ENCODE measurements at regions not wholly inside any gene's neighbourhood (a gene's known extent, or its start where the extent isn't known, plus 50 kb on each side); places are given as distances from the start of the nearest gene placed in this dataset.
"Not testable (repeated sequence)": the region's sequence is repeated elsewhere in the genome, so short reads cannot be mapped to it uniquely, and the experiment has no call there.

GRCh38 chr12:90233168-90234100 lies 524.8 kb upstream of the ATP2B1 start:
- in situ Hi-C loops (cut with HindIII; ENCODE audit: low pct_ligation_motif_present, low pct_unique_long_range_greater_than_20kb, low sequenced_read_pairs) = no loop called here
- DNase-seq = no peak

GRCh38 chr12:90229407-90230170 lies 521.0 kb upstream of the ATP2B1 start:
- DNase-seq = no peak
- in situ Hi-C loops (cut with HindIII; ENCODE audit: low pct_ligation_motif_present, low pct_unique_long_range_greater_than_20kb, low sequenced_read_pairs) = no loop called here

- DNase-seq = no peak
- in situ Hi-C loops (cut with HindIII; ENCODE audit: low pct_ligation_motif_present, low pct_unique_long_range_greater_than_20kb, low sequenced_read_pairs) = no loop called here
Measured at GRCh38 chr12:90226211-90226610, 517.6 kb upstream of the ATP2B1 start.

- in situ Hi-C loops (cut with HindIII; ENCODE audit: low pct_ligation_motif_present, low pct_unique_long_range_greater_than_20kb, low sequenced_read_pairs) = no loop called here
- DNase-seq = no peak
Measured at GRCh38 chr12:90216815-90217214, 508.2 kb upstream of the ATP2B1 start.

- in situ Hi-C loops (cut with HindIII; ENCODE audit: low pct_ligation_motif_present, low pct_unique_long_range_greater_than_20kb, low sequenced_read_pairs) = no loop called here
Measured at GRCh38 chr12:90216020-90216552, 507.4 kb upstream of the ATP2B1 start.

GRCh38 chr12:90211017-90211416 lies 502.4 kb upstream of the ATP2B1 start:
- no peak for DNase-seq
- in situ Hi-C loops (cut with HindIII; ENCODE audit: low pct_ligation_motif_present, low pct_unique_long_range_greater_than_20kb, low sequenced_read_pairs) = no loop called here

More at GRCh38 chr12:90216020-90216552, 507.4 kb upstream of the ATP2B1 start:
- no peak for DNase-seq

GRCh38 chr12:90209029-90209428 lies 500.4 kb upstream of the ATP2B1 start:
- DNase-seq = no peak
- in situ Hi-C loops (cut with HindIII; ENCODE audit: low pct_ligation_motif_present, low pct_unique_long_range_greater_than_20kb, low sequenced_read_pairs) = no loop called here

- in situ Hi-C loops (cut with HindIII; ENCODE audit: low pct_ligation_motif_present, low pct_unique_long_range_greater_than_20kb, low sequenced_read_pairs); DNase-seq: not testable (repeated sequence)
Measured at GRCh38 chr12:90208379-90208778, 499.7 kb upstream of the ATP2B1 start.

- in situ Hi-C loops (cut with HindIII; ENCODE audit: low pct_ligation_motif_present, low pct_unique_long_range_greater_than_20kb, low sequenced_read_pairs) = no loop called here
- DNase-seq = no peak
Measured at GRCh38 chr12:90207799-90208198, 499.2 kb upstream of the ATP2B1 start.

GRCh38 chr12:90205165-90205564 lies 496.5 kb upstream of the ATP2B1 start:
- no peak for DNase-seq

GRCh38 chr12:90203556-90203955 lies 494.9 kb upstream of the ATP2B1 start:
- in situ Hi-C loops (cut with HindIII; ENCODE audit: low pct_ligation_motif_present, low pct_unique_long_range_greater_than_20kb, low sequenced_read_pairs) = no loop called here
- DNase-seq = no peak

More at GRCh38 chr12:90205165-90205564, 496.5 kb upstream of the ATP2B1 start:
- in situ Hi-C loops (cut with HindIII; ENCODE audit: low pct_ligation_motif_present, low pct_unique_long_range_greater_than_20kb, low sequenced_read_pairs) = no loop called here

- in situ Hi-C loops (cut with HindIII; ENCODE audit: low pct_ligation_motif_present, low pct_unique_long_range_greater_than_20kb, low sequenced_read_pairs) = no loop called here
- DNase-seq = no peak
Measured at GRCh38 chr12:90199006-90199405, 490.4 kb upstream of the ATP2B1 start.

- DNase-seq = no peak
- in situ Hi-C loops (cut with HindIII; ENCODE audit: low pct_ligation_motif_present, low pct_unique_long_range_greater_than_20kb, low sequenced_read_pairs) = no loop called here
Measured at GRCh38 chr12:90193500-90193899, 484.9 kb upstream of the ATP2B1 start.

GRCh38 chr12:90188857-90189256 lies 480.2 kb upstream of the ATP2B1 start:
- in situ Hi-C loops (cut with HindIII; ENCODE audit: low pct_ligation_motif_present, low pct_unique_long_range_greater_than_20kb, low sequenced_read_pairs) = no loop called here
- no peak for DNase-seq

GRCh38 chr12:90183201-90183600 lies 474.6 kb upstream of the ATP2B1 start:
- in situ Hi-C loops (cut with HindIII; ENCODE audit: low pct_ligation_motif_present, low pct_unique_long_range_greater_than_20kb, low sequenced_read_pairs) = no loop called here
- DNase-seq = no peak

- in situ Hi-C loops (cut with HindIII; ENCODE audit: low pct_ligation_motif_present, low pct_unique_long_range_greater_than_20kb, low sequenced_read_pairs) = no loop called here
- DNase-seq = no peak
Measured at GRCh38 chr12:90181216-90181615, 472.6 kb upstream of the ATP2B1 start.

- no peak for DNase-seq
- in situ Hi-C loops (cut with HindIII; ENCODE audit: low pct_ligation_motif_present, low pct_unique_long_range_greater_than_20kb, low sequenced_read_pairs) = no loop called here
Measured at GRCh38 chr12:90174956-90175355, 466.3 kb upstream of the ATP2B1 start.

- in situ Hi-C loops (cut with HindIII; ENCODE audit: low pct_ligation_motif_present, low pct_unique_long_range_greater_than_20kb, low sequenced_read_pairs) = no loop called here
Measured at GRCh38 chr12:90174198-90174510, 465.5 kb upstream of the ATP2B1 start.

GRCh38 chr12:90173499-90174197 lies 465.0 kb upstream of the ATP2B1 start:
- DNase-seq = no peak
- in situ Hi-C loops (cut with HindIII; ENCODE audit: low pct_ligation_motif_present, low pct_unique_long_range_greater_than_20kb, low sequenced_read_pairs) = no loop called here

More at GRCh38 chr12:90174198-90174510, 465.5 kb upstream of the ATP2B1 start:
- DNase-seq = no peak

All from ACHN (cell line).